CD4-positive, CD25-positive, alpha-beta regulatory T cell (primary cell): ENCODE measurements at regions not wholly inside any gene's neighbourhood (a gene's known extent, or its start where the extent isn't known, plus 50 kb on each side); places are given as distances from the start of the nearest gene placed in this dataset.

Experiments
- ATAC-seq, 2 donors: fragments of 150-1000 bp; cut with Tn5 transposase; one replicate each; pipeline ENCODE4 v1.10.0; 2021; ENCODE audit warnings: low read depth in 2 of 2, moderate number of reproducible peaks in 2 of 2, moderate library complexity in 1 of 2
- DNase-seq, 3 donors: peaks; one replicate each; pipeline versions ENCODE4 v3.0.0 to v3.0.0-alpha.2; 2012 to 2022; ENCODE audit warnings: mixed read lengths in 1 of 3
- H3K27ac ChIP-seq: one replicate; pipeline ENCODE4 v1.7.0; 2013; ENCODE audit warnings: mild to moderate bottlenecking, low read length; ENCODE audit not compliant: insufficient read depth, poor library complexity, severe bottlenecking
- H3K27me3 ChIP-seq: one replicate; pipeline ENCODE4 v1.7.0; 2013; ENCODE audit warnings: low read length; ENCODE audit not compliant: control insufficient read depth, insufficient read depth
- H3K36me3 ChIP-seq: one replicate; pipeline ENCODE4 v1.7.0; 2013; ENCODE audit warnings: mild to moderate bottlenecking, low read length, moderate library complexity; ENCODE audit not compliant: control insufficient read depth, insufficient read depth
- H3K4me1 ChIP-seq: 2 replicates; pipeline ENCODE4 v1.7.0; 2013; ENCODE audit warnings: mild to moderate bottlenecking, low read length; ENCODE audit not compliant: insufficient read depth, control insufficient read depth, poor library complexity, severe bottlenecking
- H3K4me3 ChIP-seq: one replicate; pipeline ENCODE4 v1.7.0; 2013; ENCODE audit warnings: low read depth, mild to moderate bottlenecking, low read length, moderate library complexity
- H3K9me3 ChIP-seq, 2 experiments: 1 replicate in 1 of 2; 2 replicates in 1 of 2; pipeline ENCODE4 v1.7.0; 2013; ENCODE audit warnings: low read length in 2 of 2, mild to moderate bottlenecking in 1 of 2, moderate library complexity in 1 of 2; ENCODE audit not compliant: control insufficient read depth in 2 of 2
- H3K27ac Mint-ChIP-seq, 3 donors: one replicate each; pipeline ENCODE4 v1.8.0; 2020 to 2022; ENCODE audit warnings: mild to moderate bottlenecking in 3 of 3, mixed read lengths in 3 of 3, moderate library complexity in 2 of 3
- H3K27me3 Mint-ChIP-seq: one replicate; pipeline ENCODE4 v1.8.0; 2022; ENCODE audit warnings: mild to moderate bottlenecking, mixed read lengths
- H3K36me3 Mint-ChIP-seq: one replicate; pipeline ENCODE4 v1.8.0; 2020; ENCODE audit warnings: mixed read lengths
- H3K4me1 Mint-ChIP-seq, 4 donors: one replicate each; pipeline ENCODE4 v1.8.0; 2020 to 2022; ENCODE audit warnings: mixed read lengths in 4 of 4, mild to moderate bottlenecking in 1 of 4
- H3K4me3 Mint-ChIP-seq, 4 donors: one replicate each; pipeline ENCODE4 v1.8.0; 2020 to 2022; ENCODE audit warnings: mild to moderate bottlenecking in 4 of 4, mixed read lengths in 4 of 4, moderate library complexity in 3 of 4
- H3K9me3 Mint-ChIP-seq, 7 donors: one replicate each; pipeline ENCODE4 v1.8.0; 2020 to 2022; ENCODE audit warnings: mixed read lengths in 7 of 7, mild to moderate bottlenecking in 3 of 7, moderate library complexity in 2 of 7

GRCh38 chr9:21590058-21590996 lies 108.2 kb upstream of the IFNE start:
- Histone ChIP-seq H3K36me3 (no peaks in the 10 kb centered on the region), H3K27me3 (peaks cover 5% of the 10 kb centered on the region), H3K27ac (no peak overlapping the region), H3K9me3 (no peaks in the 10 kb centered on the region), H3K4me1 (no peaks in the 10 kb centered on the region), H3K4me3 (no peak overlapping the region)
- no peak overlapping the region for H3K4me3 Mint-ChIP-seq
- H3K9me3 Mint-ChIP-seq, result no peaks in the 10 kb centered on the region
- H3K27ac Mint-ChIP-seq, result no peak overlapping the region
- H3K4me1 Mint-ChIP-seq, result peaks cover 0 to 4% (median 0%) of the 10 kb centered on the region in 4 donors
- ATAC-seq, result no peak
- peaks cover 10% of the 10 kb centered on the region for H3K27me3 Mint-ChIP-seq
- no peak for DNase-seq
- no peaks in the 10 kb centered on the region for H3K36me3 Mint-ChIP-seq

GRCh38 chr9:21591221-21592062 lies 109.3 kb upstream of the IFNE start:
- Histone ChIP-seq H3K27me3 (peaks cover 4% of the 10 kb centered on the region), H3K4me3 (no peak overlapping the region), H3K9me3 (no peaks in the 10 kb centered on the region), H3K4me1 (no peaks in the 10 kb centered on the region), H3K36me3 (no peaks in the 10 kb centered on the region), H3K27ac (no peak overlapping the region)
- H3K9me3 Mint-ChIP-seq, result no peaks in the 10 kb centered on the region
- H3K4me3 Mint-ChIP-seq, result no peak overlapping the region
- H3K27ac Mint-ChIP-seq, result peak overlapping the region in 1 of 3 donors; percentile 44
- DNase-seq (peak in 1 of 3 donors; percentile 48), ATAC-seq (no peak)
- peaks cover 19% of the 10 kb centered on the region for H3K27me3 Mint-ChIP-seq
- no peaks in the 10 kb centered on the region for H3K36me3 Mint-ChIP-seq
- H3K4me1 Mint-ChIP-seq, result peaks cover 0 to 4% (median 0%) of the 10 kb centered on the region in 4 donors

GRCh38 chr9:21592063-21592338 lies 109.9 kb upstream of the IFNE start:
- Mint-ChIP-seq H3K27ac (no peak overlapping the region), H3K9me3 (no peaks in the 10 kb centered on the region), H3K27me3 (peaks cover 24% of the 10 kb centered on the region), H3K36me3 (no peaks in the 10 kb centered on the region), H3K4me3 (no peak overlapping the region), H3K4me1 (peaks cover 0 to 4% (median 0%) of the 10 kb centered on the region in 4 donors)
- Histone ChIP-seq H3K4me3 (no peak overlapping the region), H3K4me1 (no peaks in the 10 kb centered on the region), H3K9me3 (no peaks in the 10 kb centered on the region), H3K27me3 (peaks cover 2% of the 10 kb centered on the region), H3K27ac (no peak overlapping the region), H3K36me3 (no peaks in the 10 kb centered on the region)
- DNase-seq (no peak), ATAC-seq (no peak)

GRCh38 chr9:21597284-21597683 lies 115.2 kb upstream of the IFNE start:
- no peaks in the 10 kb centered on the region for H3K36me3 Mint-ChIP-seq
- DNase-seq (no peak), ATAC-seq (no peak)
- H3K9me3 Mint-ChIP-seq, result peaks cover 0 to 2% (median 0%) of the 10 kb centered on the region in 7 donors
- Histone ChIP-seq H3K4me1 (no peaks in the 10 kb centered on the region), H3K4me3 (no peak overlapping the region), H3K27ac (no peak overlapping the region), H3K9me3 (no peaks in the 10 kb centered on the region), H3K27me3 (peaks cover 6% of the 10 kb centered on the region), H3K36me3 (no peaks in the 10 kb centered on the region)
- H3K4me3 Mint-ChIP-seq, result peak overlapping the region in 1 of 4 donors; percentile 38
- no peaks in the 10 kb centered on the region for H3K4me1 Mint-ChIP-seq
- no peak overlapping the region for H3K27ac Mint-ChIP-seq
- H3K27me3 Mint-ChIP-seq, result peaks cover 33% of the 10 kb centered on the region

- Mint-ChIP-seq H3K27me3 (peaks cover 33% of the 10 kb centered on the region), H3K4me1 (no peaks in the 10 kb centered on the region), H3K27ac (no peak overlapping the region), H3K9me3 (peaks cover 0 to 2% (median 0%) of the 10 kb centered on the region in 7 donors), H3K4me3 (no peak overlapping the region), H3K36me3 (no peaks in the 10 kb centered on the region)
- H3K36me3 ChIP-seq, result no peaks in the 10 kb centered on the region
- no peaks in the 10 kb centered on the region for H3K9me3 ChIP-seq
- H3K27ac ChIP-seq, result no peak overlapping the region
- no peak for DNase-seq
- ATAC-seq, result no peak
- no peak overlapping the region for H3K4me3 ChIP-seq
- no peaks in the 10 kb centered on the region for H3K4me1 ChIP-seq
- H3K27me3 ChIP-seq, result peaks cover 4% of the 10 kb centered on the region
Observed at GRCh38 chr9:21598749-21599148, 116.6 kb upstream of the IFNE start.

GRCh38 chr9:21605489-21605931 lies 123.4 kb upstream of the IFNE start:
- Mint-ChIP-seq H3K9me3 (peaks cover 0 to 2% (median 0%) of the 10 kb centered on the region in 7 donors), H3K36me3 (no peaks in the 10 kb centered on the region), H3K27me3 (no peaks in the 10 kb centered on the region), H3K27ac (no peak overlapping the region), H3K4me3 (no peak overlapping the region), H3K4me1 (no peaks in the 10 kb centered on the region)
- ATAC-seq, result no peak
- no peak for DNase-seq
- Histone ChIP-seq H3K4me1 (no peaks in the 10 kb centered on the region), H3K36me3 (no peaks in the 10 kb centered on the region), H3K27ac (no peak overlapping the region), H3K27me3 (no peaks in the 10 kb centered on the region), H3K9me3 (no peaks in the 10 kb centered on the region), H3K4me3 (no peak overlapping the region)

GRCh38 chr9:21607576-21607975 lies 125.5 kb upstream of the IFNE start:
- Histone ChIP-seq H3K27ac (no peak overlapping the region), H3K36me3 (no peaks in the 10 kb centered on the region), H3K27me3 (no peaks in the 10 kb centered on the region), H3K4me1 (no peaks in the 10 kb centered on the region), H3K4me3 (no peak overlapping the region), H3K9me3 (no peaks in the 10 kb centered on the region)
- ATAC-seq, result no peak
- DNase-seq, result no peak
- Mint-ChIP-seq H3K27me3 (no peaks in the 10 kb centered on the region), H3K27ac (no peak overlapping the region), H3K9me3 (no peaks in the 10 kb centered on the region), H3K4me1 (peaks cover 0 to 9% (median 3%) of the 10 kb centered on the region in 4 donors), H3K36me3 (no peaks in the 10 kb centered on the region), H3K4me3 (no peak overlapping the region)
